ENCODE measurements at regions not wholly inside any gene's neighbourhood (a gene's known extent, or its start where the extent isn't known, plus 50 kb on each side); places are given as distances from the start of the nearest gene placed in this dataset.

DNA sequence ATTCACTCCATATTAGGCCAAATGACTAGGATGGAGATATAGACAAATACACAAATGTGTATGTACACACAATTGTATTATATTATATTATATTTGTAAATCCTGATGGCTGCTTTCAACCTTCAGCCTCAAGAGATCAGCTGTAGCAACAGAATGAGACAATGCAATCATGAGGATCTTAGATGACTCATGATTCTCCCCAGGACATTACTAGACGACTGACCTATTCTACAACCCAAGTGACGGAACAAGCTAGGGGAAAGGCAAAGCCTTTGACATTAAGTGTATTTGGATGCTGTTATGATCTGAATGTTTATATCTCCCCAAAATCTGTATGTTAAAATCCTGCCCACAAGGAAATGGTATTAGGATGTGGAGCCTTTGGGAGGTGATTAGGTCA is 66.5 kb downstream of the COX7C start (continued):
- TF ChIP-seq, protein P1, sequence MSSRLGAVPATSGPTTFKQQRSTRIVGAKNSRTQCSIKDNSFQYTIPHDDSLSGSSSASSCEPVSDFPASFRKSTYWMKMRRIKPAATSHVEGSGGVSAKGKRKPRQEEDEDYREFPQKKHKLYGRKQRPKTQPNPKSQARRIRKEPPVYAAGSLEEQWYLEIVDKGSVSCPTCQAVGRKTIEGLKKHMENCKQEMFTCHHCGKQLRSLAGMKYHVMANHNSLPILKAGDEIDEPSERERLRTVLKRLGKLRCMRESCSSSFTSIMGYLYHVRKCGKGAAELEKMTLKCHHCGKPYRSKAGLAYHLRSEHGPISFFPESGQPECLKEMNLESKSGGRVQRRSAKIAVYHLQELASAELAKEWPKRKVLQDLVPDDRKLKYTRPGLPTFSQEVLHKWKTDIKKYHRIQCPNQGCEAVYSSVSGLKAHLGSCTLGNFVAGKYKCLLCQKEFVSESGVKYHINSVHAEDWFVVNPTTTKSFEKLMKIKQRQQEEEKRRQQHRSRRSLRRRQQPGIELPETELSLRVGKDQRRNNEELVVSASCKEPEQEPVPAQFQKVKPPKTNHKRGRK (CRISPR knock-in tag; IDR thresholded peaks at IDR 0.05; ENCODE audit: borderline replicate concordance) = no peak
- TF ChIP-seq NR3C1 (CRISPR knock-in tag; conservative IDR thresholded peaks at IDR 0.05; ENCODE audit: low read depth) = no peak
- no peak for TF ChIP-seq NFATC4 (CRISPR knock-in tag; IDR thresholded peaks at IDR 0.05)
- TF ChIP-seq, protein P2, sequence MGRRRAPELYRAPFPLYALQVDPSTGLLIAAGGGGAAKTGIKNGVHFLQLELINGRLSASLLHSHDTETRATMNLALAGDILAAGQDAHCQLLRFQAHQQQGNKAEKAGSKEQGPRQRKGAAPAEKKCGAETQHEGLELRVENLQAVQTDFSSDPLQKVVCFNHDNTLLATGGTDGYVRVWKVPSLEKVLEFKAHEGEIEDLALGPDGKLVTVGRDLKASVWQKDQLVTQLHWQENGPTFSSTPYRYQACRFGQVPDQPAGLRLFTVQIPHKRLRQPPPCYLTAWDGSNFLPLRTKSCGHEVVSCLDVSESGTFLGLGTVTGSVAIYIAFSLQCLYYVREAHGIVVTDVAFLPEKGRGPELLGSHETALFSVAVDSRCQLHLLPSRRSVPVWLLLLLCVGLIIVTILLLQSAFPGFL (CRISPR knock-in tag; IDR thresholded peaks at IDR 0.05; ENCODE audit: borderline replicate concordance) = no peak
- TF ChIP-seq SMAD3 (CRISPR knock-in tag; IDR thresholded peaks at IDR 0.05; ENCODE audit: borderline replicate concordance) = no peak

DNA sequence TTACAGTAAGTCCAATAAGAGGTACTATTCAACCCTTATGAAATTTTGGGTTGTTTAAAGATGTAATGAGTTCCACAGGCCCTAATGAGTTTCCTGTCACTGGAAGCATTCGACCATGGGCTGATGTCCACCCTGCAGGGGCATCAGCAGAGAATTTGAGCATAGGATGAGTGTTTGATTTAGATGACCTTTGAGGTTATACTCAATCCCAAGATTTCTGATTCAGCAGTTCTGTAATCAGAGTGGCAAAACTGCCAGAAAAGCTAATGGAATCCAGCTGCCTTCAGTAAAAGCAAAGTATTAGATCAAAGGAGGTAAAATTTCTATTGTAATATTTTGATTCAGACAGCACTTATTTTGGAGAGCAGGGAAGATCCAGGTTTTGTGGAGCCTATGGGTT is 68.3 kb downstream of the COX7C start:
- CTCF ChIA-PET = no interaction called here
- no peak overlapping the region for H3K27ac Mint-ChIP-seq
- no peak overlapping the region for H3K4me3 Mint-ChIP-seq
- POLR2A ChIA-PET = no interaction called here
- no peaks in the 10 kb centered on the region for H3K9me3 Mint-ChIP-seq
- DNase-seq (ENCODE audit: low spot score) = no peak
- TF ChIP-seq, protein P3, sequence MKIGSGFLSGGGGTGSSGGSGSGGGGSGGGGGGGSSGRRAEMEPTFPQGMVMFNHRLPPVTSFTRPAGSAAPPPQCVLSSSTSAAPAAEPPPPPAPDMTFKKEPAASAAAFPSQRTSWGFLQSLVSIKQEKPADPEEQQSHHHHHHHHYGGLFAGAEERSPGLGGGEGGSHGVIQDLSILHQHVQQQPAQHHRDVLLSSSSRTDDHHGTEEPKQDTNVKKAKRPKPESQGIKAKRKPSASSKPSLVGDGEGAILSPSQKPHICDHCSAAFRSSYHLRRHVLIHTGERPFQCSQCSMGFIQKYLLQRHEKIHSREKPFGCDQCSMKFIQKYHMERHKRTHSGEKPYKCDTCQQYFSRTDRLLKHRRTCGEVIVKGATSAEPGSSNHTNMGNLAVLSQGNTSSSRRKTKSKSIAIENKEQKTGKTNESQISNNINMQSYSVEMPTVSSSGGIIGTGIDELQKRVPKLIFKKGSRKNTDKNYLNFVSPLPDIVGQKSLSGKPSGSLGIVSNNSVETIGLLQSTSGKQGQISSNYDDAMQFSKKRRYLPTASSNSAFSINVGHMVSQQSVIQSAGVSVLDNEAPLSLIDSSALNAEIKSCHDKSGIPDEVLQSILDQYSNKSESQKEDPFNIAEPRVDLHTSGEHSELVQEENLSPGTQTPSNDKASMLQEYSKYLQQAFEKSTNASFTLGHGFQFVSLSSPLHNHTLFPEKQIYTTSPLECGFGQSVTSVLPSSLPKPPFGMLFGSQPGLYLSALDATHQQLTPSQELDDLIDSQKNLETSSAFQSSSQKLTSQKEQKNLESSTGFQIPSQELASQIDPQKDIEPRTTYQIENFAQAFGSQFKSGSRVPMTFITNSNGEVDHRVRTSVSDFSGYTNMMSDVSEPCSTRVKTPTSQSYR (CRISPR knock-in tag; IDR thresholded peaks at IDR 0.05) = no peak
- ATAC-seq = no peak
- H3K36me3 Mint-ChIP-seq = no peaks in the 10 kb centered on the region
- no peaks in the 10 kb centered on the region for H3K4me1 Mint-ChIP-seq
- no peaks in the 10 kb centered on the region for H3K27me3 Mint-ChIP-seq (ENCODE audit: low read depth)

DNA sequence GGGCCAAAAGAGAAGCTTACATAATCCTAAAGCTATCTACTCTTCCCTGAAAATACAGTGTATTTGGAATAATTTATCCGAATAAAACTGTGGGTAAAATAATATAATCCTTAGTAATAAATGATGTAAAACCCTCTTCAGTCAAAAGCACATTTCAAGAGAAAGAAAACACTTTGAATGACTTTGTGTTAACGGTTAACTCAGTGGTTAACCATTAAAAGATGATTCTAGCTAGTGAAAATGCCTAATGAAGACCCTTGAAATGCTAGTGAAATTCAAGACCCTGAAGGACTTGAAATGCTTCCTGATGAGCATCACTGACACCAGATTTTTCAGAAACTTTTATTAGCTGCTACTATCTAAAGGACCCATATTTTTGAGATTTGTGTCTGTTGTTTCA is 70.7 kb downstream of the COX7C start:
- Mint-ChIP-seq H3K36me3 (no peaks in the 10 kb centered on the region), H3K27ac (no peak overlapping the region), H3K4me1 (no peaks in the 10 kb centered on the region), H3K4me3 (no peak overlapping the region), H3K9me3 (no peaks in the 10 kb centered on the region), H3K27me3 (ENCODE audit: low read depth) (no peaks in the 10 kb centered on the region)
- no peak for DNase-seq (ENCODE audit: low spot score)
- no peak for ATAC-seq
- CTCF ChIA-PET = interaction anchor here (1.5 kb wide), 1 partner anchor 280 kb away, joined by 5 read pairs; no protein-coding TSS in a partner anchor
- no peak for TF ChIP-seq ZNF416 (CRISPR knock-in tag; IDR thresholded peaks at IDR 0.05)
- TF ChIP-seq, protein P4, sequence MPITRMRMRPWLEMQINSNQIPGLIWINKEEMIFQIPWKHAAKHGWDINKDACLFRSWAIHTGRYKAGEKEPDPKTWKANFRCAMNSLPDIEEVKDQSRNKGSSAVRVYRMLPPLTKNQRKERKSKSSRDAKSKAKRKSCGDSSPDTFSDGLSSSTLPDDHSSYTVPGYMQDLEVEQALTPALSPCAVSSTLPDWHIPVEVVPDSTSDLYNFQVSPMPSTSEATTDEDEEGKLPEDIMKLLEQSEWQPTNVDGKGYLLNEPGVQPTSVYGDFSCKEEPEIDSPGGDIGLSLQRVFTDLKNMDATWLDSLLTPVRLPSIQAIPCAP (CRISPR knock-in tag; IDR thresholded peaks at IDR 0.05) = no peak
- TF ChIP-seq, protein P5, sequence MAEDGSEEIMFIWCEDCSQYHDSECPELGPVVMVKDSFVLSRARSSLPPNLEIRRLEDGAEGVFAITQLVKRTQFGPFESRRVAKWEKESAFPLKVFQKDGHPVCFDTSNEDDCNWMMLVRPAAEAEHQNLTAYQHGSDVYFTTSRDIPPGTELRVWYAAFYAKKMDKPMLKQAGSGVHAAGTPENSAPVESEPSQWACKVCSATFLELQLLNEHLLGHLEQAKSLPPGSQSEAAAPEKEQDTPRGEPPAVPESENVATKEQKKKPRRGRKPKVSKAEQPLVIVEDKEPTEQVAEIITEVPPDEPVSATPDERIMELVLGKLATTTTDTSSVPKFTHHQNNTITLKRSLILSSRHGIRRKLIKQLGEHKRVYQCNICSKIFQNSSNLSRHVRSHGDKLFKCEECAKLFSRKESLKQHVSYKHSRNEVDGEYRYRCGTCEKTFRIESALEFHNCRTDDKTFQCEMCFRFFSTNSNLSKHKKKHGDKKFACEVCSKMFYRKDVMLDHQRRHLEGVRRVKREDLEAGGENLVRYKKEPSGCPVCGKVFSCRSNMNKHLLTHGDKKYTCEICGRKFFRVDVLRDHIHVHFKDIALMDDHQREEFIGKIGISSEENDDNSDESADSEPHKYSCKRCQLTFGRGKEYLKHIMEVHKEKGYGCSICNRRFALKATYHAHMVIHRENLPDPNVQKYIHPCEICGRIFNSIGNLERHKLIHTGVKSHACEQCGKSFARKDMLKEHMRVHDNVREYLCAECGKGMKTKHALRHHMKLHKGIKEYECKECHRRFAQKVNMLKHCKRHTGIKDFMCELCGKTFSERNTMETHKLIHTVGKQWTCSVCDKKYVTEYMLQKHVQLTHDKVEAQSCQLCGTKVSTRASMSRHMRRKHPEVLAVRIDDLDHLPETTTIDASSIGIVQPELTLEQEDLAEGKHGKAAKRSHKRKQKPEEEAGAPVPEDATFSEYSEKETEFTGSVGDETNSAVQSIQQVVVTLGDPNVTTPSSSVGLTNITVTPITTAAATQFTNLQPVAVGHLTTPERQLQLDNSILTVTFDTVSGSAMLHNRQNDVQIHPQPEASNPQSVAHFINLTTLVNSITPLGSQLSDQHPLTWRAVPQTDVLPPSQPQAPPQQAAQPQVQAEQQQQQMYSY (CRISPR knock-in tag; IDR thresholded peaks at IDR 0.05) = no peak
- TF ChIP-seq, protein P6, sequence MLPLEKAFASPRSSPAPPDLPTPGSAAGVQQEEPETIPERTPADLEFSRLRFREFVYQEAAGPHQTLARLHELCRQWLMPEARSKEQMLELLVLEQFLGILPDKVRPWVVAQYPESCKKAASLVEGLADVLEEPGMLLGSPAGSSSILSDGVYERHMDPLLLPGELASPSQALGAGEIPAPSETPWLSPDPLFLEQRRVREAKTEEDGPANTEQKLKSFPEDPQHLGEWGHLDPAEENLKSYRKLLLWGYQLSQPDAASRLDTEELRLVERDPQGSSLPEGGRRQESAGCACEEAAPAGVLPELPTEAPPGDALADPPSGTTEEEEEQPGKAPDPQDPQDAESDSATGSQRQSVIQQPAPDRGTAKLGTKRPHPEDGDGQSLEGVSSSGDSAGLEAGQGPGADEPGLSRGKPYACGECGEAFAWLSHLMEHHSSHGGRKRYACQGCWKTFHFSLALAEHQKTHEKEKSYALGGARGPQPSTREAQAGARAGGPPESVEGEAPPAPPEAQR (CRISPR knock-in tag; IDR thresholded peaks at IDR 0.05) = no peak
- no peak for TF ChIP-seq KAT7 (CRISPR knock-in tag; IDR thresholded peaks at IDR 0.05; ENCODE audit: borderline replicate concordance)
- no peak for TF ChIP-seq ZNF138 (CRISPR knock-in tag; conservative IDR thresholded peaks at IDR 0.05)
- POLR2A ChIA-PET = no interaction called here
